ENCODE measurements at regions not wholly inside any gene's neighbourhood (a gene's known extent, or its start where the extent isn't known, plus 50 kb on each side); places are given as distances from the start of the nearest gene placed in this dataset.

DNA sequence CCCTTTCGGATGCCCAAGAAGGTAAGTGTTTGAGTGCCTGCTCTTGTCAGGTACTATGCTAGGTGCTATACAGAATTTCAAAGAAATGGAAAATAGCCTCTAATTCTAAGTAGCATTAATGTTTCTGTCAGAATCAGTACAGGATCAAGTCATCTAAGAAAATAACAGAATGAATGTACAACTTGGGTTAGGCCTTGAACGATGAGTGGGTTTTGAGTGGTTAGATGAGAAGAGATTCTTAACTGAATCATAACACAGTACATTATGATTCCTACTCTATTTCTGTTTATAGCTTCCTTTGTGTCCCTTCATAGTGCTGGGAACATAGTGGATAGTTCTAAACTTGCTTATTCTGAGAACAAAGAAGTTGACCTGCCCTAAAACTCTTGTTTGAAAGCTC is 253.9 kb downstream of the GLUD2 start:
- no peaks in the 10 kb centered on the region for H3K27me3 ChIP-seq (replicated peaks in 1 of 4; ENCODE audit: control extremely low read depth in 1 of 4, control insufficient read depth in 3 of 4, insufficient read depth in 4 of 4, low read length in 3 of 4)
- CTCF ChIA-PET, result interaction anchor here (0.8 kb wide), 1 partner anchor 12 kb away, joined by 4 read pairs; no protein-coding TSS in a partner anchor
- intact Hi-C loops (cut with micrococcal nuclease), result no loop called here

DNA sequence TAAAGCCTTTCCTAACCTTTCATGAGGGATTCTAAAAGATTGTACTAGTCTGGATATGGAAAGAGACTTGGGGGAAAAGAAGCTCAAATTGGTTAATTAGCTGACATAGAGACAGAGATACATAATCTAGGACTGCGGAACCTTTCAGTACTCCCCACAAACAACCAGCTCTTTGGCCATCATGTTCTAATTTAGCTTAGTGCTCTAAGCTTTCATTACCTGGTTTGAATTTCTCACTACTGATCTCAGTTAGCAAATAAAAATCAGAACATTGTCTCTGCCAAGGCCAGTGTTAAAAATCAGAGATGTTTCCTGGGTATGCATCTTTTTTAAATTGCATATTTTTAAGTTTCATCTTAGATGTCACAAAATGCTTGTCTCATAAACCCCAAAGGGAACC is 254.4 kb downstream of the GLUD2 start:
- ChIA-PET POLR2A (no interaction called here), CTCF (interaction anchor here (0.8 kb wide), 1 partner anchor 12 kb away, joined by 4 read pairs; no protein-coding TSS in a partner anchor)
- Histone ChIP-seq H2AFZ (ENCODE audit: insufficient read depth, low read depth, low read length, poor library complexity, severe bottlenecking) (no peak overlapping the region), H3K9me3 (ENCODE audit: control extremely low read depth in 1 of 3, control insufficient read depth in 2 of 3, insufficient read depth in 1 of 3, low read length in 2 of 3) (no peaks in the 10 kb centered on the region), H3K27me3 (replicated peaks in 1 of 4; ENCODE audit: control extremely low read depth in 1 of 4, control insufficient read depth in 3 of 4, insufficient read depth in 4 of 4, low read length in 3 of 4) (no peaks in the 10 kb centered on the region), H3K4me1 (ENCODE audit: control insufficient read depth in 2 of 2, insufficient read depth in 2 of 2, low read length in 2 of 2) (no peaks in the 10 kb centered on the region), H4K20me1 (ENCODE audit: control insufficient read depth, insufficient read depth, low read length, poor library complexity, severe bottlenecking) (no peaks in the 10 kb centered on the region), H3K79me2 (ENCODE audit: control insufficient read depth, insufficient read depth, low read length) (no peaks in the 10 kb centered on the region), H3K4me3 (ENCODE audit: control extremely low read depth in 1 of 5, extremely low read depth in 1 of 5, insufficient read depth in 1 of 5, low read depth in 2 of 5, low read length in 4 of 5) (no peak overlapping the region), H3K4me2 (replicated peaks; ENCODE audit: low read depth, low read length, poor library complexity, severe bottlenecking) (no peak overlapping the region), H3K27ac (ENCODE audit: low read length in 2 of 2) (no peak overlapping the region), H3K9ac (ENCODE audit: low read length) (no peak overlapping the region), H3K36me3 (replicated peaks in 1 of 2; ENCODE audit: control extremely low read depth in 1 of 2, control insufficient read depth in 1 of 2, extremely low read depth in 1 of 2, insufficient read depth in 2 of 2, low read length in 1 of 2) (no peaks in the 10 kb centered on the region)
- no peak overlapping the region for H3K27ac Mint-ChIP-seq
- no peak for DNase-seq
- no peaks in the 10 kb centered on the region for H3K27me3 Mint-ChIP-seq
- H3K4me1 Mint-ChIP-seq, result no peaks in the 10 kb centered on the region
- intact Hi-C loops (cut with micrococcal nuclease), result no loop called here
- H3K4me3 Mint-ChIP-seq, result no peak overlapping the region
- TF ChIP-seq, protein P1, sequence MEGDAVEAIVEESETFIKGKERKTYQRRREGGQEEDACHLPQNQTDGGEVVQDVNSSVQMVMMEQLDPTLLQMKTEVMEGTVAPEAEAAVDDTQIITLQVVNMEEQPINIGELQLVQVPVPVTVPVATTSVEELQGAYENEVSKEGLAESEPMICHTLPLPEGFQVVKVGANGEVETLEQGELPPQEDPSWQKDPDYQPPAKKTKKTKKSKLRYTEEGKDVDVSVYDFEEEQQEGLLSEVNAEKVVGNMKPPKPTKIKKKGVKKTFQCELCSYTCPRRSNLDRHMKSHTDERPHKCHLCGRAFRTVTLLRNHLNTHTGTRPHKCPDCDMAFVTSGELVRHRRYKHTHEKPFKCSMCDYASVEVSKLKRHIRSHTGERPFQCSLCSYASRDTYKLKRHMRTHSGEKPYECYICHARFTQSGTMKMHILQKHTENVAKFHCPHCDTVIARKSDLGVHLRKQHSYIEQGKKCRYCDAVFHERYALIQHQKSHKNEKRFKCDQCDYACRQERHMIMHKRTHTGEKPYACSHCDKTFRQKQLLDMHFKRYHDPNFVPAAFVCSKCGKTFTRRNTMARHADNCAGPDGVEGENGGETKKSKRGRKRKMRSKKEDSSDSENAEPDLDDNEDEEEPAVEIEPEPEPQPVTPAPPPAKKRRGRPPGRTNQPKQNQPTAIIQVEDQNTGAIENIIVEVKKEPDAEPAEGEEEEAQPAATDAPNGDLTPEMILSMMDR (IDR thresholded peaks at IDR 0.05), result no peak
- TF ChIP-seq EZH2 (IDR thresholded peaks at IDR 0.05; ENCODE audit: borderline replicate concordance, insufficient read depth, low read depth, low read length, poor library complexity, severe bottlenecking), result no peak
- no peaks in the 10 kb centered on the region for H3K9me3 Mint-ChIP-seq (ENCODE audit: insufficient read depth)
- no peak for ATAC-seq (ENCODE audit: low read depth)
- no CpG with 5 or more reads among the region's 1 CpG for WGBS (ENCODE audit: insufficient coverage)

More for the DNA sequence above, 253.9 kb downstream of the GLUD2 start:
- DNase-seq (no peak), ATAC-seq (ENCODE audit: low read depth) (no peak)
- Mint-ChIP-seq H3K4me3 (no peak overlapping the region), H3K9me3 (ENCODE audit: insufficient read depth) (no peaks in the 10 kb centered on the region), H3K27me3 (no peaks in the 10 kb centered on the region), H3K4me1 (no peaks in the 10 kb centered on the region), H3K27ac (no peak overlapping the region)
- H4K20me1 ChIP-seq (ENCODE audit: control insufficient read depth, insufficient read depth, low read length, poor library complexity, severe bottlenecking), result no peaks in the 10 kb centered on the region
- H3K4me2 ChIP-seq (replicated peaks; ENCODE audit: low read depth, low read length, poor library complexity, severe bottlenecking), result no peak overlapping the region
- no peaks in the 10 kb centered on the region for H3K9me3 ChIP-seq (ENCODE audit: control extremely low read depth in 1 of 3, control insufficient read depth in 2 of 3, insufficient read depth in 1 of 3, low read length in 2 of 3)
- H2AFZ ChIP-seq (ENCODE audit: insufficient read depth, low read depth, low read length, poor library complexity, severe bottlenecking), result no peak overlapping the region
- POLR2A ChIA-PET, result no interaction called here
- no peaks in the 10 kb centered on the region for H3K4me1 ChIP-seq (ENCODE audit: control insufficient read depth in 2 of 2, insufficient read depth in 2 of 2, low read length in 2 of 2)
- no CpG with 5 or more reads among the region's 2 CpGs for WGBS (ENCODE audit: insufficient coverage)
- H3K36me3 ChIP-seq (replicated peaks in 1 of 2; ENCODE audit: control extremely low read depth in 1 of 2, control insufficient read depth in 1 of 2, extremely low read depth in 1 of 2, insufficient read depth in 2 of 2, low read length in 1 of 2), result no peaks in the 10 kb centered on the region
- H3K9ac ChIP-seq (ENCODE audit: low read length), result no peak overlapping the region
- no peak overlapping the region for H3K27ac ChIP-seq (ENCODE audit: low read length in 2 of 2)
- H3K79me2 ChIP-seq (ENCODE audit: control insufficient read depth, insufficient read depth, low read length), result no peaks in the 10 kb centered on the region
- TF ChIP-seq, protein P1 (IDR thresholded peaks at IDR 0.05), result no peak
- TF ChIP-seq EZH2 (IDR thresholded peaks at IDR 0.05; ENCODE audit: borderline replicate concordance, insufficient read depth, low read depth, low read length, poor library complexity, severe bottlenecking), result no peak
- H3K4me3 ChIP-seq (ENCODE audit: control extremely low read depth in 1 of 5, extremely low read depth in 1 of 5, insufficient read depth in 1 of 5, low read depth in 2 of 5, low read length in 4 of 5), result no peak overlapping the region

Data from B cell (primary cell).